Uterus (tissue), 2 donors: ENCODE measurements at regions not wholly inside any gene's neighbourhood (a gene's known extent, or its start where the extent isn't known, plus 50 kb on each side); places are given as distances from the start of the nearest gene placed in this dataset.

Experiments
- CTCF ChIP-seq, 4 experiments: fragments of 200-600 bp in 2 of 4; fragments of 450-650 bp in 2 of 4; sonication (generic) in 2 of 4; IDR thresholded peaks; one replicate each; pipeline ENCODE4 v1.5.1; 2016 to 2019; ENCODE audit warnings: antibody characterized with exemption in 4 of 4, mild to moderate bottlenecking in 2 of 4, moderate library complexity in 1 of 4
- POLR2A ChIP-seq, 2 donors: fragments of 450-650 bp; IDR thresholded peaks; one replicate each; pipeline ENCODE4 v1.6.1; 2016; ENCODE audit warnings: antibody characterized with exemption in 2 of 2, mild to moderate bottlenecking in 1 of 2, moderate library complexity in 1 of 2

DNA sequence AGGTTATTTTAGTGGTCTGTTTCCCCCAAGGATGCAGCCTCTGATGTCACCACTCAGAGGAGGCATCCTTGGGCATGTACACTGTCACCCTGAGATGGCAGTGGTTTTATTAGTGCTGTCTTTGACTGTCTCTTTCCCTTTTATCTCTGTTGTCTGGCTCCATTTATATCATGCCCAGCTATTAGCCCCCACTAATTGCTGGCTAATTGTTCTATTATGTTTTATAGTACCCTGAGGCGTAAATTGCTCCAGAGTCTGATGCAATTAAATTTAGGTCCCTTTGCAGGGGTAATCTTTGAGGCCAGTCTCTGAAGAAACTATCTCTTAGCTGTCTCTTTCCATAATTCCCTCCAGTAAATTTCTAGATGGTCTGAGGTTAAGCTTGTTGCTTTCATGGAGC lies 301.0 kb upstream of the KLHL29 start:
- TF ChIP-seq POLR2A (IDR thresholded peaks at IDR 0.05), result no peak
- TF ChIP-seq CTCF (IDR thresholded peaks at IDR 0.05), result no peak
